ENCODE measurements at regions not wholly inside any gene's neighbourhood (a gene's known extent, or its start where the extent isn't known, plus 50 kb on each side); places are given as distances from the start of the nearest gene placed in this dataset.
"Not testable (repeated sequence)": the region's sequence is repeated elsewhere in the genome, so short reads cannot be mapped to it uniquely, and the experiment has no call there.

DNA sequence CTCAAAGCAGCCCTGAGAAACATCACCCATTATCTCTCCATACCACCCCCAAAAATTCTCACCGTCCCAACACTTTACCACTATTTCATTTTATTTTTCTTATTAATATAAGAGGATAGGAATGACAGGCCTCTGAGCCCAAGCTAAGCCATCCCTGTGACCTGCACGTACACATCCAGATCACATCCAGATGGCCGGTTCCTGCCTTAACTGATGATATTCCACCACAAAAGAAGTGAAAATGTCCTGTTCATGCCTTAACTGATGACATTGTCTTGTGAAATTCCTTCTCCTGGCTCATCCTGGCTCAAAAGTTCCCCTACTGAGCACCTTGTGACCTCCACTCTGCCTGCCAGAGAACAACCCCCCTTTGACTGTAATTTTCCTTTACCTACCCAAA lies 1802.9 kb upstream of the PCDH20 start:
- TF ChIP-seq, protein P1, sequence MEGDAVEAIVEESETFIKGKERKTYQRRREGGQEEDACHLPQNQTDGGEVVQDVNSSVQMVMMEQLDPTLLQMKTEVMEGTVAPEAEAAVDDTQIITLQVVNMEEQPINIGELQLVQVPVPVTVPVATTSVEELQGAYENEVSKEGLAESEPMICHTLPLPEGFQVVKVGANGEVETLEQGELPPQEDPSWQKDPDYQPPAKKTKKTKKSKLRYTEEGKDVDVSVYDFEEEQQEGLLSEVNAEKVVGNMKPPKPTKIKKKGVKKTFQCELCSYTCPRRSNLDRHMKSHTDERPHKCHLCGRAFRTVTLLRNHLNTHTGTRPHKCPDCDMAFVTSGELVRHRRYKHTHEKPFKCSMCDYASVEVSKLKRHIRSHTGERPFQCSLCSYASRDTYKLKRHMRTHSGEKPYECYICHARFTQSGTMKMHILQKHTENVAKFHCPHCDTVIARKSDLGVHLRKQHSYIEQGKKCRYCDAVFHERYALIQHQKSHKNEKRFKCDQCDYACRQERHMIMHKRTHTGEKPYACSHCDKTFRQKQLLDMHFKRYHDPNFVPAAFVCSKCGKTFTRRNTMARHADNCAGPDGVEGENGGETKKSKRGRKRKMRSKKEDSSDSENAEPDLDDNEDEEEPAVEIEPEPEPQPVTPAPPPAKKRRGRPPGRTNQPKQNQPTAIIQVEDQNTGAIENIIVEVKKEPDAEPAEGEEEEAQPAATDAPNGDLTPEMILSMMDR (IDR thresholded peaks at IDR 0.05) = not testable (repeated sequence)
- TF ChIP-seq POLR2A (IDR thresholded peaks at IDR 0.05) = not testable (repeated sequence)
